ENCODE measurements at regions not wholly inside any gene's neighbourhood (a gene's known extent, or its start where the extent isn't known, plus 50 kb on each side); places are given as distances from the start of the nearest gene placed in this dataset.

- no peak for TF ChIP-seq CTCF (IDR thresholded peaks at IDR 0.05; ENCODE audit: borderline replicate concordance, extremely low read depth, insufficient read depth)
- Histone ChIP-seq H3K27me3 (ENCODE audit: control insufficient read depth, insufficient read depth, low read length) (no peaks in the 10 kb centered on the region), H3K4me1 (ENCODE audit: control insufficient read depth in 2 of 3, insufficient read depth in 2 of 3, low read depth in 1 of 3, low read length in 3 of 3) (no peaks in the 10 kb centered on the region), H3K27ac (ENCODE audit: low read depth in 2 of 2, low read length in 2 of 2) (no peak overlapping the region), H3K9me3 (ENCODE audit: control insufficient read depth in 2 of 3, insufficient read depth in 1 of 3, low read length in 3 of 3) (no peaks in the 10 kb centered on the region), H3K9ac (ENCODE audit: low read length in 3 of 3) (no peak overlapping the region), H3K4me3 (ENCODE audit: low read length in 3 of 3) (no peak overlapping the region), H3K36me3 (ENCODE audit: control insufficient read depth in 2 of 3, insufficient read depth in 3 of 3, low read length in 3 of 3) (no peaks in the 10 kb centered on the region)
- intact Hi-C loops (cut with DNase I), result no loop called here
- DNase-seq (no peak), FAIRE-seq (no peak)
Observed at GRCh38 chr4:93888308-93888707, 59.8 kb downstream of the ATOH1 start.

DNA sequence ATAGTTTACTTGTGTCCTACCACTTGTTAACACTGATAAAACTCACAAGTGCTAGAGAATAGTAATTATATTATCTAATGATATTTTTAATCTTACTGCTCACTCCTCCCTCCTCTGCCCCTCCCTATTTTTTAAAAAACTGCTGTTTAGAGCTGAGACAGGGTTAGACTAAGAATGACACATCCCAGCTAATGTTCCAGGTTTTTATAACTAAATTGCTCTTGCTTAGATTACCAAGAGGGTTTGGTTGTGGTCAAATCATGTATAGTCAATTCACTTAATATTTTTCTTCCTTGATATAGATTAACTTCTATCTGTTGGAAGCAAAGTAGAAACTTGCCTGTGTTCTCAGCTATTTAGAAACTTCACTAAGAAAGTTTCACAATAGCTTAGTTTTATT lies 60.2 kb downstream of the ATOH1 start:
- Histone ChIP-seq H3K27me3 (ENCODE audit: control insufficient read depth, insufficient read depth, low read length) (no peaks in the 10 kb centered on the region), H3K9me3 (ENCODE audit: control insufficient read depth in 2 of 3, insufficient read depth in 1 of 3, low read length in 3 of 3) (no peaks in the 10 kb centered on the region), H3K27ac (ENCODE audit: low read depth in 2 of 2, low read length in 2 of 2) (no peak overlapping the region), H3K36me3 (ENCODE audit: control insufficient read depth in 2 of 3, insufficient read depth in 3 of 3, low read length in 3 of 3) (no peaks in the 10 kb centered on the region), H3K4me1 (ENCODE audit: control insufficient read depth in 2 of 3, insufficient read depth in 2 of 3, low read depth in 1 of 3, low read length in 3 of 3) (no peaks in the 10 kb centered on the region), H3K9ac (ENCODE audit: low read length in 3 of 3) (no peak overlapping the region), H3K4me3 (ENCODE audit: low read length in 3 of 3) (no peak overlapping the region)
- DNase-seq, result no peak
- FAIRE-seq, result no peak
- intact Hi-C loops (cut with DNase I), result no loop called here
- TF ChIP-seq CTCF (IDR thresholded peaks at IDR 0.05; ENCODE audit: borderline replicate concordance, extremely low read depth, insufficient read depth), result no peak

DNA sequence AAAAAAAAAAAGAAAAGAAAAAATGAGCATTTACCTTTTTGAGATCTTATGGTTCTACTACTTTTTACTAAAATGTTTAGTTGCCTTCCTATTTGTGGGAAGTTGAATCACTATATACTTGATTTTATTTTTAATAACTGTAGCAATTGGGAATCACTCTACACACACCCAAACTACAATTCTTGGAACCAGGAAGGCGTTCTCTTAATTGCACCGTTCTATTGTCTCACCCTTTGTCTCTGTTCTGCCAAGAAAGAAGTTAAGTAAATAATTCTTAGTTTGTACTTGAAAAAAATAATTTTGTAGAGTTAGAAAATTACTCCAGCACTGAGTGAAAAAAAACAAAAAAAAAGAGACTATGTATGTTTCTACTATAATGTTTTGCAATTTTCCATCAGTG lies 62.7 kb downstream of the ATOH1 start:
- TF ChIP-seq CTCF (IDR thresholded peaks at IDR 0.05; ENCODE audit: borderline replicate concordance, extremely low read depth, insufficient read depth), result no peak
- FAIRE-seq, result no peak
- intact Hi-C loops (cut with DNase I), result no loop called here

GRCh38 chr4:93894995-93895394 lies 66.4 kb downstream of the ATOH1 start:
- H3K9ac ChIP-seq (ENCODE audit: low read length in 3 of 3), result no peak overlapping the region
- H3K9me3 ChIP-seq (ENCODE audit: control insufficient read depth in 2 of 3, insufficient read depth in 1 of 3, low read length in 3 of 3), result no peaks in the 10 kb centered on the region
- H3K27me3 ChIP-seq (ENCODE audit: control insufficient read depth, insufficient read depth, low read length), result no peaks in the 10 kb centered on the region
- FAIRE-seq (no peak), DNase-seq (no peak)
- no peak for TF ChIP-seq CTCF (IDR thresholded peaks at IDR 0.05; ENCODE audit: borderline replicate concordance, extremely low read depth, insufficient read depth)
- intact Hi-C loops (cut with DNase I), result no loop called here
- no peaks in the 10 kb centered on the region for H3K36me3 ChIP-seq (ENCODE audit: control insufficient read depth in 2 of 3, insufficient read depth in 3 of 3, low read length in 3 of 3)
- H3K27ac ChIP-seq (ENCODE audit: low read depth in 2 of 2, low read length in 2 of 2), result no peak overlapping the region
- H3K4me1 ChIP-seq (ENCODE audit: control insufficient read depth in 2 of 3, insufficient read depth in 2 of 3, low read depth in 1 of 3, low read length in 3 of 3), result no peaks in the 10 kb centered on the region
- no peak overlapping the region for H3K4me3 ChIP-seq (ENCODE audit: low read length in 3 of 3)

More for the DNA sequence above, 62.7 kb downstream of the ATOH1 start:
- Histone ChIP-seq H3K27ac (ENCODE audit: low read depth in 2 of 2, low read length in 2 of 2) (no peak overlapping the region), H3K27me3 (ENCODE audit: control insufficient read depth, insufficient read depth, low read length) (no peaks in the 10 kb centered on the region), H3K4me3 (ENCODE audit: low read length in 3 of 3) (no peak overlapping the region), H3K4me1 (ENCODE audit: control insufficient read depth in 2 of 3, insufficient read depth in 2 of 3, low read depth in 1 of 3, low read length in 3 of 3) (no peaks in the 10 kb centered on the region), H3K9me3 (ENCODE audit: control insufficient read depth in 2 of 3, insufficient read depth in 1 of 3, low read length in 3 of 3) (no peaks in the 10 kb centered on the region), H3K9ac (ENCODE audit: low read length in 3 of 3) (no peak overlapping the region), H3K36me3 (ENCODE audit: control insufficient read depth in 2 of 3, insufficient read depth in 3 of 3, low read length in 3 of 3) (no peaks in the 10 kb centered on the region)
- DNase-seq, result no peak
